Pancreas (tissue), 10 donors: ENCODE measurements at regions not wholly inside any gene's neighbourhood (a gene's known extent, or its start where the extent isn't known, plus 50 kb on each side); places are given as distances from the start of the nearest gene placed in this dataset.

ENCODE experiments used
- ATAC-seq, 4 donors: fragments of 200-7000 bp; cut with Tn5 transposase; one replicate each; pipeline versions ENCODE4 v1.8.0 to v1.9.1; 2020; ENCODE audit warnings: mild to moderate bottlenecking in 4 of 4, moderate library complexity in 4 of 4
- DNase-seq, 6 donors: peaks; one replicate each; pipeline ENCODE4 v3.0.0-alpha.2; 2020
- FAIRE-seq: peaks from 2 replicates; lab custom pipeline; 2012; peaks lifted over from hg19 to GRCh38; lab: Jason Lieb, UNC
- H3K27ac ChIP-seq, 4 donors: fragments of 200-600 bp; sonication (generic); 1 replicate in 3 of 4; 2 replicates in 1 of 4; pipeline versions ENCODE4 v1.5.0 to v1.8.0; 2020
- H3K27me3 ChIP-seq, 4 donors: fragments of 200-600 bp; one replicate each; pipeline ENCODE4 v1.8.0; 2021
- H3K36me3 ChIP-seq, 3 donors: fragments of 200-600 bp; sonication (generic) in 1 of 3; one replicate each; pipeline versions ENCODE4 v1.5.0 to v1.8.0; 2020 to 2021
- H3K4me1 ChIP-seq, 3 donors: fragments of 200-600 bp; one replicate each; pipeline ENCODE4 v1.8.0; 2021
- H3K4me3 ChIP-seq, 4 donors: fragments of 200-600 bp; sonication (generic) in 2 of 4; one replicate each; pipeline versions ENCODE4 v1.5.0 to v1.8.0; 2020 to 2021
- H3K9me3 ChIP-seq, 4 donors: fragments of 200-600 bp; one replicate each; pipeline ENCODE4 v1.8.0; 2021
- CTCF ChIP-seq, 4 donors: fragments of 200-600 bp; sonication (generic) in 3 of 4; IDR thresholded peaks; one replicate each; pipeline versions ENCODE4 v1.5.0 to v1.8.0; 2021; ENCODE audit warnings: antibody characterized with exemption in 4 of 4
- WGBS, 2 donors: extraction: QIAGEN DNeasy Blood & Tissue Kit; methylation state at CpG; one replicate each; pipeline ENCODE4 v1.1.7; 2013; 5-methylcytosine and 5-hydroxymethylcytosine counted together
- intact Hi-C, 3 donors: fragments of 100-400 bp; cut with DNase I; formaldehyde crosslinking; loops; one replicate each; pipeline versions ENCODE4 v1.11.1 to v1.14.2; 2022
- donor health status: healthy with polysubstance abuse.
- donor health status: DM: no; HTN: no; CAD: no; lungs with moderate emphysema.
- donor health status: DM: no; HTN: no; CAD: no.
- donor health status: control.
- donor health status: control.
- donor health status: Bipolar disorder and iron deficiency.
- donor health status: DM: yes; HTN: yes; CAD: no.
- donor health status: DM: no; HTN: no; CAD: no.
- donor health status: DM: no; HTN: no; CAD: no.
- donor health status: DM: yes; HTN: yes; CAD: no.

DNA sequence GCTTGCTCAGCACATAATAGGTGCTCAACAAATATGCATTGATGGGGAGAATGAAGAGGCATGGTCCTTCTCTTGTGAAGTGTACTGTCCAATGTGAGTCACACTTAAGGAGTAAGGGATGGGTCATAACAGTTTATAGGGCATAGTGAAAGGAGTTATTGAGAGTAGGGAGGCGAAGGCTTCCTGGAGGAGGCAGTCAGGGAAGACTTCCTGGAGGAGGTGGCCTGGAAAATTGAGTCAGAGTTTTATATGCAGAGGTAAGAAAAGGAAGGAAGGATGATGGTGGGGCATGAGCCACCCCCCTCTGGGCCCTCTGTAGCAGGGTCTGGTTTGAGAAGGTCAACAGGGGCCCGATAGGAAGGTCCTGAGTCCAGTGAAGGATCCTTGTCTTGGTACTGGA lies 57.0 kb upstream of the ZNF536 start:
- no peaks in the 10 kb centered on the region for H3K36me3 ChIP-seq
- WGBS, 2 donors, result 93 to 97% methylated on average over 2 of the region's 2 CpGs
- intact Hi-C loops, result no loop called here
- H3K27ac ChIP-seq, result no peak overlapping the region
- FAIRE-seq (no peak), DNase-seq (no peak), ATAC-seq (no peak)
- no peaks in the 10 kb centered on the region for H3K4me1 ChIP-seq
- no peaks in the 10 kb centered on the region for H3K9me3 ChIP-seq
- no peaks in the 10 kb centered on the region for H3K27me3 ChIP-seq
- TF ChIP-seq CTCF (IDR thresholded peaks at IDR 0.05), result no peak
- no peak overlapping the region for H3K4me3 ChIP-seq

GRCh38 chr19:30316000-30316491 lies 56.1 kb upstream of the ZNF536 start:
- H3K36me3 ChIP-seq, result no peaks in the 10 kb centered on the region
- H3K9me3 ChIP-seq, result no peaks in the 10 kb centered on the region
- no peaks in the 10 kb centered on the region for H3K27me3 ChIP-seq
- ATAC-seq, result no peak
- 95 to 97% methylated on average over 4 of the region's 4 CpGs for WGBS, 2 donors
- no peak for DNase-seq
- no peak for FAIRE-seq
- intact Hi-C loops, result no loop called here
- H3K4me1 ChIP-seq, result no peaks in the 10 kb centered on the region
- H3K27ac ChIP-seq, result no peak overlapping the region
- H3K4me3 ChIP-seq, result no peak overlapping the region
- TF ChIP-seq CTCF (IDR thresholded peaks at IDR 0.05), result no peak

- no peaks in the 10 kb centered on the region for H3K27me3 ChIP-seq
- no peak overlapping the region for H3K27ac ChIP-seq
- 83 to 91% methylated on average over 6 of the region's 6 CpGs for WGBS, 2 donors
- FAIRE-seq (no peak), DNase-seq (no peak), ATAC-seq (no peak)
- no peaks in the 10 kb centered on the region for H3K9me3 ChIP-seq
- no peak for TF ChIP-seq CTCF (IDR thresholded peaks at IDR 0.05)
- intact Hi-C loops, result no loop called here
- no peaks in the 10 kb centered on the region for H3K36me3 ChIP-seq
- no peaks in the 10 kb centered on the region for H3K4me1 ChIP-seq
- H3K4me3 ChIP-seq, result no peak overlapping the region
Measured at GRCh38 chr19:30316560-30317106, 55.6 kb upstream of the ZNF536 start.

- Histone ChIP-seq H3K4me1 (no peaks in the 10 kb centered on the region), H3K9me3 (no peaks in the 10 kb centered on the region), H3K36me3 (no peaks in the 10 kb centered on the region), H3K4me3 (no peak overlapping the region), H3K27me3 (no peaks in the 10 kb centered on the region), H3K27ac (no peak overlapping the region)
- FAIRE-seq (no peak), DNase-seq (no peak), ATAC-seq (no peak)
- WGBS, 2 donors, result 68 to 85% methylated on average over 7 of the region's 7 CpGs
- intact Hi-C loops, result no loop called here
- TF ChIP-seq CTCF (IDR thresholded peaks at IDR 0.05), result no peak
Measured at GRCh38 chr19:30317403-30317802, 54.8 kb upstream of the ZNF536 start.

DNA sequence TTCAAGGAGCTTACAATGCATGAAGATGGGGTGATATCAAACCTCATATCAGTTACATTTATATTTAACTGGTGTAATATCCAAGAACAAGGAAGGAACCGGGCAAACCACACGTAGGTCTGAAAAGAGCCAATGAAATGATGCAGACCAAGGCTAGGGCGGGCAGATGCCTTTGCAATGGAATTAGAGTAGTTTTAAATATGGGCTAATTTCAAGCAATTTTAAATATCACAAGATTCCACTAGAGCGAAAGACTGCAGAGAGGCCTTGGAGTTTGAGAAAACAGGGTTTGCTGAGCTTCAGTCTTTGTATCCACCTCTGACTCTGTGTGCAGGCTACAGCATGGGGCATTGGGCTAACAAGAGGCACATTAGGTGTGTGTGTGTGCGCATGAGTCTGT lies 53.9 kb upstream of the ZNF536 start:
- intact Hi-C loops, result no loop called here
- Histone ChIP-seq H3K4me1 (no peaks in the 10 kb centered on the region), H3K36me3 (no peaks in the 10 kb centered on the region), H3K9me3 (no peaks in the 10 kb centered on the region), H3K27ac (no peak overlapping the region), H3K4me3 (no peak overlapping the region), H3K27me3 (no peaks in the 10 kb centered on the region)
- FAIRE-seq (no peak), DNase-seq (no peak), ATAC-seq (no peak)
- WGBS, 2 donors, result 83 to 85% methylated on average over 5 of the region's 5 CpGs
- no peak for TF ChIP-seq CTCF (IDR thresholded peaks at IDR 0.05)
